Right atrium auricular region (tissue), 2 donors: ENCODE measurements at regions not wholly inside any gene's neighbourhood (a gene's known extent, or its start where the extent isn't known, plus 50 kb on each side); places are given as distances from the start of the nearest gene placed in this dataset.
"Not testable (repeated sequence)": the region's sequence is repeated elsewhere in the genome, so short reads cannot be mapped to it uniquely, and the experiment has no call there.

Experiments
- DNase-seq: peaks from one replicate; pipeline ENCODE4 v3.0.0-alpha.2; 2019; ENCODE audit warnings: low spot score
- H3K27ac ChIP-seq, 2 donors: fragments of 200-600 bp; sonication (generic); 1 replicate in 1 of 2; 2 replicates in 1 of 2; pipeline ENCODE4 v1.5.1; 2016 to 2019
- H3K27me3 ChIP-seq, 2 donors: fragments of 200-600 bp; sonication (generic); one replicate each; pipeline versions ENCODE4 v1.5.1 to v1.6.0; 2017 to 2019
- H3K36me3 ChIP-seq: fragments of 200-600 bp; sonication (generic); one replicate; pipeline ENCODE4 v1.5.1; 2016
- H3K4me1 ChIP-seq, 2 donors: fragments of 200-600 bp; sonication (generic); one replicate each; pipeline versions ENCODE4 v1.5.1 to v1.6.0; 2017 to 2019
- H3K4me3 ChIP-seq, 2 donors: fragments of 200-600 bp; sonication (generic); 1 replicate in 1 of 2; 2 replicates in 1 of 2; pipeline ENCODE4 v1.5.1; 2017 to 2019; ENCODE audit warnings: mild to moderate bottlenecking in 1 of 2, moderate library complexity in 1 of 2
- H3K9me3 ChIP-seq, 2 donors: fragments of 200-600 bp; sonication (generic); one replicate each; pipeline ENCODE4 v1.5.1; 2019
- CTCF ChIP-seq, 2 donors: fragments of 200-600 bp; sonication (generic); IDR thresholded peaks; one replicate each; pipeline ENCODE4 v1.5.1; 2019; ENCODE audit warnings: antibody characterized with exemption in 2 of 2

GRCh38 chr2:82992968-82993367 is 1466.1 kb downstream of the SUCLG1 start:
- Histone ChIP-seq H3K4me3 (no peak overlapping the region), H3K4me1 (no peaks in the 10 kb centered on the region)

GRCh38 chr2:82987706-82988105 is 1471.4 kb downstream of the SUCLG1 start:
- not testable (repeated sequence) for H3K4me1 ChIP-seq, H3K27ac ChIP-seq, H3K36me3 ChIP-seq, DNase-seq, H3K4me3 ChIP-seq, H3K27me3 ChIP-seq, H3K9me3 ChIP-seq

More at GRCh38 chr2:82992968-82993367, 1466.1 kb downstream of the SUCLG1 start:
- no peak for TF ChIP-seq CTCF (IDR thresholded peaks at IDR 0.05)
- no peaks in the 10 kb centered on the region for H3K27me3 ChIP-seq
- no peaks in the 10 kb centered on the region for H3K9me3 ChIP-seq
- no peaks in the 10 kb centered on the region for H3K36me3 ChIP-seq
- no peak for DNase-seq
- H3K27ac ChIP-seq: no peak overlapping the region

GRCh38 chr2:82986899-82987298 is 1472.2 kb downstream of the SUCLG1 start:
- Histone ChIP-seq H3K4me1 (no peaks in the 10 kb centered on the region), H3K27ac (no peak overlapping the region), H3K4me3 (no peak overlapping the region), H3K36me3 (no peaks in the 10 kb centered on the region), H3K9me3 (peaks cover 0 to 2% of the 10 kb centered on the region in 2 donors), H3K27me3 (no peaks in the 10 kb centered on the region)
- TF ChIP-seq CTCF (IDR thresholded peaks at IDR 0.05): no peak
- DNase-seq: no peak

- Histone ChIP-seq H3K4me3 (no peak overlapping the region), H3K27ac (no peak overlapping the region), H3K36me3 (no peaks in the 10 kb centered on the region), H3K4me1 (no peaks in the 10 kb centered on the region), H3K9me3 (peaks cover 0 to 13% of the 10 kb centered on the region in 2 donors), H3K27me3 (no peaks in the 10 kb centered on the region)
- DNase-seq: no peak
- TF ChIP-seq CTCF (IDR thresholded peaks at IDR 0.05): no peak
Observed at GRCh38 chr2:82985572-82986197, 1473.4 kb downstream of the SUCLG1 start.

GRCh38 chr2:82968358-82968757 is 1490.7 kb downstream of the SUCLG1 start:
- peaks cover 0 to 6% of the 10 kb centered on the region in 2 donors for H3K9me3 ChIP-seq
- no peak overlapping the region for H3K27ac ChIP-seq
- no peaks in the 10 kb centered on the region for H3K4me1 ChIP-seq
- DNase-seq: no peak
- no peak overlapping the region for H3K4me3 ChIP-seq
- no peaks in the 10 kb centered on the region for H3K27me3 ChIP-seq
- TF ChIP-seq CTCF (IDR thresholded peaks at IDR 0.05): no peak
- no peaks in the 10 kb centered on the region for H3K36me3 ChIP-seq

- Histone ChIP-seq H3K4me3 (no peak overlapping the region), H3K36me3 (no peaks in the 10 kb centered on the region)
- TF ChIP-seq CTCF (IDR thresholded peaks at IDR 0.05): no peak
Observed at GRCh38 chr2:82964341-82964740, 1494.7 kb downstream of the SUCLG1 start.

More at GRCh38 chr2:82964341-82964740, 1494.7 kb downstream of the SUCLG1 start:
- Histone ChIP-seq H3K27me3 (no peaks in the 10 kb centered on the region), H3K9me3 (peaks cover 0 to 6% of the 10 kb centered on the region in 2 donors), H3K4me1 (no peaks in the 10 kb centered on the region), H3K27ac (no peak overlapping the region)
- no peak for DNase-seq
